Immature natural killer cell (primary cell): ENCODE measurements at regions not wholly inside any gene's neighbourhood (a gene's known extent, or its start where the extent isn't known, plus 50 kb on each side); places are given as distances from the start of the nearest gene placed in this dataset.

ENCODE experiments used
- DNase-seq, 3 donors: peaks; one replicate each; pipeline ENCODE4 v3.0.0; 2022; ENCODE audit warnings: mixed read lengths in 1 of 3
- H3K27ac Mint-ChIP-seq, 6 donors: one replicate each; pipeline ENCODE4 v1.8.0; 2020; ENCODE audit warnings: mixed read lengths in 6 of 6, mild to moderate bottlenecking in 5 of 6, inconsistent platforms in 4 of 6, moderate library complexity in 3 of 6
- H3K27me3 Mint-ChIP-seq, 3 donors: one replicate each; pipeline ENCODE4 v1.8.0; 2020 to 2021; ENCODE audit warnings: low read depth in 3 of 3, mild to moderate bottlenecking in 3 of 3, mixed read lengths in 3 of 3, moderate library complexity in 3 of 3, inconsistent platforms in 1 of 3
- H3K36me3 Mint-ChIP-seq, 3 donors: one replicate each; pipeline ENCODE4 v1.8.0; 2020; ENCODE audit warnings: mixed read lengths in 3 of 3, inconsistent platforms in 2 of 3, mild to moderate bottlenecking in 2 of 3
- H3K4me1 Mint-ChIP-seq, 2 donors: one replicate each; pipeline ENCODE4 v1.8.0; 2020; ENCODE audit warnings: inconsistent platforms in 2 of 2, mild to moderate bottlenecking in 2 of 2, mixed read lengths in 2 of 2, moderate library complexity in 1 of 2
- H3K4me3 Mint-ChIP-seq, 5 donors: one replicate each; pipeline ENCODE4 v1.8.0; 2020; ENCODE audit warnings: mild to moderate bottlenecking in 5 of 5, mixed read lengths in 5 of 5, inconsistent platforms in 3 of 5, moderate library complexity in 3 of 5
- H3K9me3 Mint-ChIP-seq, 6 donors: one replicate each; pipeline ENCODE4 v1.8.0; 2020; ENCODE audit warnings: mild to moderate bottlenecking in 6 of 6, mixed read lengths in 6 of 6, inconsistent platforms in 4 of 6, moderate library complexity in 3 of 6

GRCh38 chr2:225793736-225794550 lies 394.4 kb downstream of the NYAP2 start:
- Mint-ChIP-seq H3K4me1 (no peaks in the 10 kb centered on the region), H3K27me3 (no peaks in the 10 kb centered on the region)

GRCh38 chr2:225788571-225789094 lies 389.1 kb downstream of the NYAP2 start:
- peaks cover 0 to 5% (median 0%) of the 10 kb centered on the region in 6 donors for H3K9me3 Mint-ChIP-seq

More at GRCh38 chr2:225793736-225794550, 394.4 kb downstream of the NYAP2 start:
- H3K36me3 Mint-ChIP-seq, result no peaks in the 10 kb centered on the region
- DNase-seq, result no peak
- no peak overlapping the region for H3K27ac Mint-ChIP-seq
- peaks cover 0 to 2% (median 0%) of the 10 kb centered on the region in 6 donors for H3K9me3 Mint-ChIP-seq
- no peak overlapping the region for H3K4me3 Mint-ChIP-seq

GRCh38 chr2:225787497-225787896 lies 388.0 kb downstream of the NYAP2 start:
- H3K27me3 Mint-ChIP-seq, result peaks cover 0 to 2% (median 0%) of the 10 kb centered on the region in 3 donors
- no peak overlapping the region for H3K27ac Mint-ChIP-seq
- no peaks in the 10 kb centered on the region for H3K4me1 Mint-ChIP-seq
- DNase-seq, result no peak
- H3K9me3 Mint-ChIP-seq, result peaks cover 0 to 5% (median 0%) of the 10 kb centered on the region in 6 donors
- no peaks in the 10 kb centered on the region for H3K36me3 Mint-ChIP-seq
- H3K4me3 Mint-ChIP-seq, result no peak overlapping the region

More at GRCh38 chr2:225788571-225789094, 389.1 kb downstream of the NYAP2 start:
- Mint-ChIP-seq H3K27me3 (peaks cover 0 to 2% (median 0%) of the 10 kb centered on the region in 3 donors), H3K4me3 (no peak overlapping the region), H3K27ac (no peak overlapping the region), H3K36me3 (no peaks in the 10 kb centered on the region), H3K4me1 (no peaks in the 10 kb centered on the region)
- DNase-seq, result no peak

GRCh38 chr2:225781991-225782390 lies 382.5 kb downstream of the NYAP2 start:
- no peak for DNase-seq
- H3K9me3 Mint-ChIP-seq, result peaks cover 0 to 5% (median 0%) of the 10 kb centered on the region in 6 donors
- H3K27ac Mint-ChIP-seq, result no peak overlapping the region
- H3K4me1 Mint-ChIP-seq, result no peaks in the 10 kb centered on the region
- no peaks in the 10 kb centered on the region for H3K36me3 Mint-ChIP-seq
- no peaks in the 10 kb centered on the region for H3K27me3 Mint-ChIP-seq
- H3K4me3 Mint-ChIP-seq, result no peak overlapping the region

- no peak for DNase-seq
- Mint-ChIP-seq H3K36me3 (no peaks in the 10 kb centered on the region), H3K9me3 (peaks cover 0 to 5% (median 1%) of the 10 kb centered on the region in 6 donors), H3K27ac (no peak overlapping the region), H3K27me3 (no peaks in the 10 kb centered on the region), H3K4me1 (no peaks in the 10 kb centered on the region), H3K4me3 (no peak overlapping the region)
These were observed 381.6 kb downstream of the NYAP2 start for GRCh38 chr2:225781145-225781544.

- H3K9me3 Mint-ChIP-seq, result peaks cover 0 to 14% (median 5%) of the 10 kb centered on the region in 6 donors
- no peak overlapping the region for H3K4me3 Mint-ChIP-seq
- H3K27ac Mint-ChIP-seq, result no peak overlapping the region
- DNase-seq, result no peak
- no peaks in the 10 kb centered on the region for H3K4me1 Mint-ChIP-seq
- H3K36me3 Mint-ChIP-seq, result no peaks in the 10 kb centered on the region
- H3K27me3 Mint-ChIP-seq, result no peaks in the 10 kb centered on the region
These were observed 380.3 kb downstream of the NYAP2 start for GRCh38 chr2:225779829-225780228.

- Mint-ChIP-seq H3K27me3 (peaks cover 0 to 4% (median 1%) of the 10 kb centered on the region in 3 donors), H3K27ac (no peak overlapping the region), H3K9me3 (peaks cover 1 to 25% (median 5%) of the 10 kb centered on the region in 6 donors), H3K4me1 (no peaks in the 10 kb centered on the region), H3K4me3 (no peak overlapping the region), H3K36me3 (no peaks in the 10 kb centered on the region)
- no peak for DNase-seq
These were observed 373.6 kb downstream of the NYAP2 start for GRCh38 chr2:225773148-225773547.

GRCh38 chr2:225771701-225772100 lies 372.2 kb downstream of the NYAP2 start:
- peaks cover 0 to 4% (median 1%) of the 10 kb centered on the region in 3 donors for H3K27me3 Mint-ChIP-seq
- H3K4me3 Mint-ChIP-seq, result no peak overlapping the region
- no peak overlapping the region for H3K27ac Mint-ChIP-seq
- peaks cover 1 to 25% (median 5%) of the 10 kb centered on the region in 6 donors for H3K9me3 Mint-ChIP-seq
- H3K4me1 Mint-ChIP-seq, result no peaks in the 10 kb centered on the region
- no peak for DNase-seq
- no peaks in the 10 kb centered on the region for H3K36me3 Mint-ChIP-seq

- Mint-ChIP-seq H3K4me3 (no peak overlapping the region), H3K9me3 (peaks cover 0 to 22% (median 2%) of the 10 kb centered on the region in 6 donors), H3K36me3 (no peaks in the 10 kb centered on the region), H3K27me3 (peaks cover 0 to 4% (median 1%) of the 10 kb centered on the region in 3 donors), H3K27ac (no peak overlapping the region), H3K4me1 (no peaks in the 10 kb centered on the region)
- DNase-seq, result no peak
These were observed 369.2 kb downstream of the NYAP2 start for GRCh38 chr2:225768741-225769140.

GRCh38 chr2:225766431-225766830 lies 366.9 kb downstream of the NYAP2 start:
- no peak for DNase-seq
- Mint-ChIP-seq H3K27me3 (peaks cover 0 to 4% (median 1%) of the 10 kb centered on the region in 3 donors), H3K27ac (no peak overlapping the region)

GRCh38 chr2:225765820-225766219 lies 366.3 kb downstream of the NYAP2 start:
- DNase-seq, result no peak
- no peak overlapping the region for H3K27ac Mint-ChIP-seq
- no peaks in the 10 kb centered on the region for H3K36me3 Mint-ChIP-seq
- H3K4me3 Mint-ChIP-seq, result no peak overlapping the region
- H3K9me3 Mint-ChIP-seq, result peaks cover 0 to 17% (median 2%) of the 10 kb centered on the region in 6 donors
- no peaks in the 10 kb centered on the region for H3K4me1 Mint-ChIP-seq
- H3K27me3 Mint-ChIP-seq, result peaks cover 0 to 4% (median 1%) of the 10 kb centered on the region in 3 donors

More at GRCh38 chr2:225766431-225766830, 366.9 kb downstream of the NYAP2 start:
- Mint-ChIP-seq H3K4me1 (no peaks in the 10 kb centered on the region), H3K36me3 (no peaks in the 10 kb centered on the region), H3K9me3 (peaks cover 0 to 18% (median 2%) of the 10 kb centered on the region in 6 donors), H3K4me3 (no peak overlapping the region)

GRCh38 chr2:225764346-225764745 lies 364.8 kb downstream of the NYAP2 start:
- H3K27me3 Mint-ChIP-seq, result no peaks in the 10 kb centered on the region
- no peak overlapping the region for H3K27ac Mint-ChIP-seq
- no peaks in the 10 kb centered on the region for H3K36me3 Mint-ChIP-seq
- peaks cover 0 to 11% (median under 1%) of the 10 kb centered on the region in 6 donors for H3K9me3 Mint-ChIP-seq
- no peaks in the 10 kb centered on the region for H3K4me1 Mint-ChIP-seq
- H3K4me3 Mint-ChIP-seq, result no peak overlapping the region
- DNase-seq, result no peak

- no peak overlapping the region for H3K4me3 Mint-ChIP-seq
- H3K9me3 Mint-ChIP-seq, result peaks cover 0 to 11% (median under 1%) of the 10 kb centered on the region in 6 donors
- DNase-seq, result no peak
- H3K27ac Mint-ChIP-seq, result no peak overlapping the region
- H3K36me3 Mint-ChIP-seq, result no peaks in the 10 kb centered on the region
- H3K27me3 Mint-ChIP-seq, result no peaks in the 10 kb centered on the region
- H3K4me1 Mint-ChIP-seq, result no peaks in the 10 kb centered on the region
These were observed 364.2 kb downstream of the NYAP2 start for GRCh38 chr2:225763711-225764110.

- no peaks in the 10 kb centered on the region for H3K27me3 Mint-ChIP-seq
- peaks cover 0 to 11% (median under 1%) of the 10 kb centered on the region in 6 donors for H3K9me3 Mint-ChIP-seq
- H3K36me3 Mint-ChIP-seq, result no peaks in the 10 kb centered on the region
- no peak for DNase-seq
- H3K4me1 Mint-ChIP-seq, result no peaks in the 10 kb centered on the region
- H3K27ac Mint-ChIP-seq, result no peak overlapping the region
- no peak overlapping the region for H3K4me3 Mint-ChIP-seq
These were observed 361.9 kb downstream of the NYAP2 start for GRCh38 chr2:225761396-225761795.
